ENCODE measurements at regions not wholly inside any gene's neighbourhood (a gene's known extent, or its start where the extent isn't known, plus 50 kb on each side); places are given as distances from the start of the nearest gene placed in this dataset.
"Not testable (repeated sequence)": the region's sequence is repeated elsewhere in the genome, so short reads cannot be mapped to it uniquely, and the experiment has no call there.

- DNase-seq = peak; percentile 57
Measured at GRCh38 chr13:24618011-24618955, 61.9 kb upstream of the ATP12A start.

GRCh38 chr13:24619282-24619681 lies 60.9 kb upstream of the ATP12A start:
- no peak for DNase-seq

DNA sequence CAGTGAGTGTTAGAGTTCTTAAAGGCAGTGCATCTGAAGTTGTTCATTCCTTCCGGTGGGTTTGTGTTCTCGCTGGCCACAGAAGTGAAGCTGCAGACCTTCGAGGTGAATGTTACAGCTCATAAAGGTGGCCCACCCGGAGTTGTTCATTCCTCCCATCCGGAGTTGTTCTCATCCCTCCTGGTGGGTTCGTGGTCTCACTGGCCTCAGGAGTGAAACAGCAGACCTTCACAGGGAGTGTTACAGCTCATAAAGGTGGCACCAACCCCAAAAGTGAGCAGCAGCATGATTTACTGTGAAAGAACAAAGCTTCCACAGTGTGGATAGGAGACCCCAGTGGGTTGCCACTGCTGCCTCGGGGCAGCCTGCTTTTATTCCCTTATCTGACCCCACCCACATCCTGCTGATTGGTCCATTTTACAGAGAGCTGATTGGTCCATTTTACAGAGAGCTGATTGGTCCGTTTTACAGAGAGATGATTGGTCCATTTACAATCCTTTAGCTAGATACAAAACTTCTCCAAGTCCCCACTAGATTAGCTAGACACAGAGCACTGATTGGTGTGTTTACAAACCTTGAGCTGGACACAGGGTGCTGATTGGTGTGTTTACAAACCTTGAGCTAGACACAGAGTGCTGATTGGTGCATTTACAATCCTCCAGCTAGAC lies 57.6 kb upstream of the ATP12A start:
- DNase-seq = not testable (repeated sequence)

GRCh38 chr13:24623149-24623665 lies 57.0 kb upstream of the ATP12A start:
- no peak for DNase-seq

GRCh38 chr13:24624363-24624762 lies 55.8 kb upstream of the ATP12A start:
- DNase-seq = no peak

DNA sequence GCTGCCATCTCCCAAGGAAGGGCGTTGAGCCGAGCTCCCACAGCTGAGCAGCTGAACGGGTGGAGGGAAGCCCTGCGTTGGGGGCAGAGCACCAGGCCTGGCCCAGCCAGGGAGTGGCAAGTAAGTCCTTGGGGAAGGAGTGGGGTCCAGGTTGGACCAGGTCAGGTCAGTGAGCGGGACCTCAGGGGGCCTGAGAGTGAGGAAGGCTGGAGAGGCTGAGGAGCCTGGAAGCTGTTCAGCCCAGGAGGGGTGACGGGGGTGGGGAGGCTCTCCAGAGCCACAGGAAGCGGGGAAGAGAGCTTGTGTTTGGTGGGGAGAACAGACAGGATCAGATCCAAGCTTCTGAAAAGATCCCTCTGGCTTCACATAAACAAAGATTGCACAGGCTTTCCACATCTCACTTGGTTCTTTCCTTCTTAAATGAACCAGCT lies 55.4 kb upstream of the ATP12A start:
- DNase-seq = no peak

GRCh38 chr13:24625331-24625731 lies 54.9 kb upstream of the ATP12A start:
- no peak for DNase-seq

DNA sequence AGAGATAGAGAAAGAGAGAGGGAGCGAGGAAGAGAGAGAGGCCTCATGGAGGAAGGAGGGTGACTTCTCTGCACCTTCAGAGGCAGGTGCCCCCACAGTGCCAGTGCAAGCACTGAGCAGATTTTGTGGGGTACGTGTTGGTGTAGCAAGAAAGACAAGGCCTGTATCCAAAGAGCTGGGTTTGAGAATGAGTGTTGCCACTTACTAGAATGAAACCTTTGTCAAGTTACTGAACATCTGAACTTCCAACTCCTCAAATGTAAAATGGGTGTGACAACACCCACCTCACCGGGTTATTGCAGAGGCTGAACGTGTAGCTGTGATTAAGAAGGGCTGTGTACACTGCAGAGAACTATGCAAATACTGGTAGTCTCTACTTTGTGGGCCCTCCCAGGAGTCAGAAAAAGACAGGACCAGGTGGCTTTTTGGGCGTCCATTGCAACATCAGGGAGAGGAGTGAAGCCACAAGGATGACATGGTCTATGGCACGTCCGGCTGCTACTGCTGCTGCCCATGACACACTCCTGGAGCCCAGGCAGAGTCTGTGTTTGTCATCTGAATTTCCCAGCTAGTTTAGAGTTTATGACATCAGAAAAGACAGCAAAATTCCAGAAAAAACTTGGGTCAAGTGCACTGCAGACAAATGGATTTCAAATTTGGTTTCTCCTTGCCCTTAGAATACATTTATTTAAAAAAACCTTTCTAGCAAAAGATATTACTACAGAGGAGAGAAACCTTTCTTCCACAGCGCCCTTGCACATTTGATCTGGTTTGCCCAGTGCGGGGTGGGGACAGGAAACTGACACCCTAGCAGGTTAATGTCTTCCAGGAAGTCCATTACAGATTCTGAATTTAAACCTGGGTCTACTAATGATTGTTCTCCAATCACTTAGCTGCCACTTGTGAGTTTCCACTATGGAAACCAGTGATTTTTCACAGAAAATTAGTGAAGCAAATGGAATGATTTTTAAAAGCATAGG lies 54.0 kb upstream of the ATP12A start:
- no peak for DNase-seq

- no peak for DNase-seq
Measured at GRCh38 chr13:24627090-24627714, 53.0 kb upstream of the ATP12A start.

DNA sequence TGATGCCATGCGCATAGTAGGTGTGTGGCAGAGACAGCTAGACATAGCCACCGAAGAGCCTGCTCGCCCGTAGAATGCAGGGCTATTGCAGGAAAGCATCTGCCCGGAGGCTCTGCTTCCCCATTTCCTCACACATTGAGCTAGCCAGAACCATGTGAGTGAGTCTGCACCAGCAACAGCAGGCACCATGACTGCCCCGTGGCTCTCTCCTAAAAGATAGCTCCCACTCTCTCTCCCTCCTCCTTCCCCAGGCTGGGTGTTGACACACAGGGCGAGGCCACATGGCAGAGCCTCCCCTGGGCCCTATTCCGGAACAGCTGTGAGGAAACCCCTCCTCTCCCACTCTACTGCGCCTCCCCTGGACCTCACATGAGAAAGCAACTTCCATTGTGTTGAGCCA lies 52.3 kb upstream of the ATP12A start:
- no peak for DNase-seq

DNA sequence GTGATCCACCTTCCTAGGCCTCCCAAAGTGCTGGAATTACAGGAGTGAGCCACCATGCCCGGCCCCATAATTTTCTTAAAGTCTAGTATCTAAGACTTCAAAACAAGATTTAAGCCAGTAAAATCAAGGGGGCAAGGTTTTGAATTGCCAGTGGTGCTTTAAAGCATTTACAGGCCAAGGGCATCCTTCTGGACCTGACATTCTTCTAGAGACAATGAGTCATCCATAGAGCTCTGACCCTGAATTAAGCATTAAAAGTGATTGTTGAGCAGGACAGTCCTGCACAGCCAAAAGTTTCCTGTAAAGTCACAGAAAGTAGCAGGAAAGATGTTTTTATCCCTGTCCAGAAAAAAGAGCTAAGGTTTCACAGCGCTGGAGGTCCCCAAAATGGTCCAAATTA lies 50.9 kb upstream of the ATP12A start:
- no peak for DNase-seq

- no peak for DNase-seq
Measured at GRCh38 chr13:24630121-24630520, 50.1 kb upstream of the ATP12A start.
